BLaER1 treated with 17β-estradiol and CSF1 and Interleukin-3, amounts not matched to agents 10 nM and 100 nM (cell line): ENCODE measurements at regions not wholly inside any gene's neighbourhood (a gene's known extent, or its start where the extent isn't known, plus 50 kb on each side); places are given as distances from the start of the nearest gene placed in this dataset.
A peak's percentile ranks its signal among the peaks of the same experiment; 100 is the strongest.

Experiments
- H3K27ac ChIP-seq, 11 experiments: shearing (Covaris generic); formaldehyde crosslinking; 2 replicates each; pipeline ENCODE4 v1.8.1; 2022
- H3K27me3 ChIP-seq, 11 experiments: shearing (Covaris generic); formaldehyde crosslinking; 2 replicates each; pipeline ENCODE4 v1.8.1; 2022
- H3K36me3 ChIP-seq, 11 experiments: shearing (Covaris generic); formaldehyde crosslinking; 2 replicates each; pipeline ENCODE4 v1.8.1; 2022
- H3K4me1 ChIP-seq, 10 experiments: shearing (Covaris generic); formaldehyde crosslinking; 2 replicates each; pipeline ENCODE4 v1.8.1; 2022
- H3K4me2 ChIP-seq, 11 experiments: shearing (Covaris generic); formaldehyde crosslinking; 2 replicates each; pipeline ENCODE4 v1.8.1; 2022
- H3K4me3 ChIP-seq, 10 experiments: shearing (Covaris generic); formaldehyde crosslinking; 2 replicates each; pipeline ENCODE4 v1.8.1; 2022
- H3K9ac ChIP-seq, 11 experiments: shearing (Covaris generic); formaldehyde crosslinking; 2 replicates each; pipeline ENCODE4 v1.8.1; 2022
- H3K9me3 ChIP-seq, 11 experiments: shearing (Covaris generic); formaldehyde crosslinking; replicated peaks in 1 of 11; 2 replicates each; pipeline ENCODE4 v1.8.1; 2022
- H4K20me1 ChIP-seq, 11 experiments: shearing (Covaris generic); formaldehyde crosslinking; 2 replicates each; pipeline ENCODE4 v1.8.1; 2022
- Cebpa-rat ChIP-seq, 11 experiments: shearing (Covaris generic); IDR thresholded peaks; 2 replicates each; pipeline ENCODE4 v1.8.1; 2022

DNA sequence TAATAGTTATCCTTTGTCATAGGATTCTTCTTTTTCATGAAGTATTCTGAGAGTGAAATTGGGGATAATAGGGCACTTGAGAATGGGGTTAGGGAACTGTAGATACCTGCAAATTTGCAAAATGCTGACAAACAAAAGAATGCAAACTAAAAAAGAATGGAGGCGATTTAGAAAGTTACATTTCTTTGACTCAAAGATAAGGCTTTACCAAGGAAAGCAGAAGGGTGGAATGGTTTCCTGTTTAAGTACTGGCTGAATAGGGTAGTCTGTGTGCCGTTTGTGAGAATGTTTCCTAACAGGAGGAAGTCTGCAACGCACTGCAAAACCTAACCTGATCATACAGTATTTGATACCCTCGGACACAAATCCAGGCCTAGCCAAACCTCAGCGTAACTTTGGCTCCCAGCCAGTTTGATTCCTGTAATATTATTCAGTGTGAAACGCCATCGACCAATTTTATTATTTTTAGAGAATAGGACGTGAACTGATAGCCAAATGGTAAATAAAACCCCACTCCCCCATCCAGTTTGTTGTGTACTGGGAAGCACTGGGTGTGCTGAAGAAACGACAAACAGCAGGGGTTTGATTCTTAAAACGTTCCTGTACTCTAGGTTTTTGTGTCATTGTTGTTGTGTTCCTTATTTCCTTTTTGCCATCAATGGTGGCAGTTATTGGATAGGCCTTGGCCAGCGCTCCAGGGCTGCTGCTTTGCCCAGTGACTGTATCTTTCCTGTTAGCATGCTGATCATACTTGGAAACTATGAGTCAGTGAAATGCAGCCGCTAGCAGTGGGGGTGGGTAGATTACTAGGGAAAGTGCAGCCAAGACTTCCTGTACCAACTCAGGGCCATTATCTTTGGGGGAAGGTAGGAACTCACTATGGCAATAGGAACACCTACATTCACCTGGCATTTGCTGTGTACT, 148.0 kb upstream of the TBL1XR1 start:
- H3K36me3 ChIP-seq, result no peaks in the 10 kb centered on the region
- H4K20me1 ChIP-seq, result no peaks in the 10 kb centered on the region
- TF ChIP-seq Cebpa-rat (IDR thresholded peaks at IDR 0.05), result no peak
- H3K27me3 ChIP-seq, result no peaks in the 10 kb centered on the region
- H3K4me1 ChIP-seq, result peaks cover 16 to 100% (median 21%) of the 10 kb centered on the region in 10 experiments
- no peak overlapping the region for H3K4me3 ChIP-seq
- H3K9me3 ChIP-seq, result peaks cover 0 to 18% (median 8%) of the 10 kb centered on the region in 11 experiments; a peak in 7 of 22 replicates
- peak overlapping the region; percentile 3 to 77 (median 67); a peak in 19 of 22 replicates for H3K9ac ChIP-seq
- peak overlapping the region; percentile 45 to 95 (median 89); a peak in 21 of 22 replicates for H3K27ac ChIP-seq
- peak overlapping the region; percentile 35 to 79 (median 68) for H3K4me2 ChIP-seq

DNA sequence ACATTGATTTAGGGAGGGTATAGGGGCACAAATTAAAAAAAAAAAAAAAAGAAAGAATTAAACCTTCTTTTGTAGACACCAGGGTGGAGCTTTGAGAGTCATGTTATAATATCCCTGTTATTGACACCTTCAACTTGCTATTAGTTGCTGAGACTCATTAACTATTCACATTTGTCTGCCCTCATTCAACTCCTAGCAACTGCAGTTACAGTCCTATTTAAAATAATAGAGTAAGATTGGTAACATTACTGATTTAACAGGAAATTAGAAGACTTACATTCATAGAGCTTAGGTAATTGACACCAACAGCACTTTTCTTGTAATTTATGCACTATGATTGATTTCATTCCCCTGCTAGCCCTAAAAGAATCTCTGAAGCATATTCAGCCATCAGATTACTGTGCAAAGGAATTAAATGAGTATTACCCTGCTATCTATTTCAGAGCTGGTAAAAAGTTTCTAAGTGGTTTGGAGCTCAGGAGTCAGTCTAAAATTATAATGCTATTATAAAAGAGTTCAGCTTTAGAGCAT, 148.8 kb upstream of the TBL1XR1 start:
- H3K36me3 ChIP-seq, result no peaks in the 10 kb centered on the region
- H3K9ac ChIP-seq, result peak overlapping the region in 6 of 11 experiments; percentile 8 to 77 (median 68); a peak in 8 of 22 replicates
- H3K27me3 ChIP-seq, result no peaks in the 10 kb centered on the region
- H3K27ac ChIP-seq, result peak overlapping the region; percentile 45 to 95 (median 89); a peak in 21 of 22 replicates
- no peak overlapping the region for H3K4me3 ChIP-seq
- peak overlapping the region; percentile 35 to 79 (median 68) for H3K4me2 ChIP-seq
- no peaks in the 10 kb centered on the region for H4K20me1 ChIP-seq
- TF ChIP-seq Cebpa-rat (IDR thresholded peaks at IDR 0.05), result no peak
- peaks cover 16 to 100% (median 21%) of the 10 kb centered on the region in 10 experiments for H3K4me1 ChIP-seq
- H3K9me3 ChIP-seq, result peaks cover 0 to 17% (median 2%) of the 10 kb centered on the region in 11 experiments; a peak in 2 of 22 replicates

DNA sequence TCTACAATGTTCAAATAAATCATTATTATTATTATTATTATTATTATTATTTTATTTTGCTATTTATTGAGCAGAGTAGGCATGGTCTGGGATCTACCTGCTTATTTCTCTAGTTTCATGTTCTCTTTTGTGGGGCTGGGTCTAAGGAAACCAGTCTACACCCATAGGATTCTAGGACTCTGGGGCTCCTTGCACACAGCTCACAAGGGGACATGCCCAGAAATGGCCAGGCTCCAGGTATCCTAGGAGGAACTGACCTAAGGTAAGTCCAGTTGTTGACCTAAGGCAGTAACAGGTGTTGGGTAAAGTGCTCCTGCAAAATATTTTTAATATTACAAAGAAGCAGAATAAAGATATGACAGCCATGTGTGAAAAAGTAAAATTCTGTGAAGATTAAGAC, 149.6 kb upstream of the TBL1XR1 start:
- Histone ChIP-seq H3K9me3 (peaks cover 0 to 15% (median 0%) of the 10 kb centered on the region in 11 experiments; a peak in 2 of 22 replicates), H3K27ac (peak overlapping the region in 4 of 11 experiments; percentile 20 to 94 (median 72); a peak in 4 of 22 replicates), H3K4me2 (peak overlapping the region in 2 of 11 experiments; percentile 73; a peak in 3 of 22 replicates), H3K9ac (no peak overlapping the region), H3K27me3 (no peaks in the 10 kb centered on the region), H3K4me3 (no peak overlapping the region), H3K4me1 (peaks cover 16 to 100% (median 23%) of the 10 kb centered on the region in 10 experiments), H3K36me3 (no peaks in the 10 kb centered on the region), H4K20me1 (no peaks in the 10 kb centered on the region)
- no peak for TF ChIP-seq Cebpa-rat (IDR thresholded peaks at IDR 0.05)

DNA sequence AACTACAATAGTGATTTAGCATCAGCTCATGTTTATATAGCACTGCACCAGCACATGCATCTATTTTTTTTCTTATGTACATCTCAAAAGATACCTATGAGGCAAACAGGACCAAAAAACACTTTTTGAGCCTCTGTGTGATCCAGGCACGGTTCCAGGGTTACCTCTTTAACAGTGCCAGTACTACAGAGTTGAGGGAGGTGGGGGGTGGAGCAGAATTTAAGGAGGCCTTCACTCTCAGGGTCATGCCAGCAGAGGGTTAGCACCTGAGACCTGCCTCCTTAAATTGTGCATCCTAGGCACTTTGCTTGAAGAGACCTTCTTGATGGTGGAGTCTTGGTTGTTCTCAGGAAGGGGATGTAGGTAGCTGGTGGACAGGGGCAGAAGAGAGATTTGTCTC, 150.3 kb upstream of the TBL1XR1 start:
- H3K4me3 ChIP-seq, result no peak overlapping the region
- H3K27ac ChIP-seq, result peak overlapping the region in 3 of 11 experiments; percentile 2 to 53 (median 36); a peak in 3 of 22 replicates
- H4K20me1 ChIP-seq, result no peaks in the 10 kb centered on the region
- no peak for TF ChIP-seq Cebpa-rat (IDR thresholded peaks at IDR 0.05)
- H3K9ac ChIP-seq, result no peak overlapping the region
- H3K9me3 ChIP-seq, result peaks cover 0 to 14% (median 0%) of the 10 kb centered on the region in 11 experiments; a peak in 1 of 22 replicates
- peaks cover 16 to 100% (median 23%) of the 10 kb centered on the region in 10 experiments for H3K4me1 ChIP-seq
- H3K36me3 ChIP-seq, result no peaks in the 10 kb centered on the region
- no peaks in the 10 kb centered on the region for H3K27me3 ChIP-seq
- H3K4me2 ChIP-seq, result peak overlapping the region in 2 of 11 experiments; percentile 40 to 48; a peak in 4 of 22 replicates

DNA sequence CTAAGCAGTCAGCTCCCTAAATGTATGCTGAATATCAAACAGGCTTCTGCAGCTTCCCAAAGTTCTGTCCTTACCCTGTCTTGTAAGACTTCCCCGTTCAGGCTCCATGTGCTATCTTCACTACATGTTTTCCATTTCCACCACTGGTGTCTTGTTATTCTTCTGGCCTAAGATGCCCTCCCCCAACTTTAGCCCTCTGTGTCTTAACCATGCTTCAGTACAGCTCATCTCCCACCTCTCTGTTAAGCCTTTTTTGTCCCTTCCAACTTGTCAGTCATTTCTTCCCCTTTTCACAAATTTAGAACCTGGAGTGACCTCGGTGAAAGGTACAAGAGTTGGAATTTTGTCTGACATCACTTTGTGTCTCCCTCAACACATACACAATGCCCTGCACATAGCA, 151.7 kb upstream of the TBL1XR1 start:
- peak overlapping the region in 4 of 11 experiments; percentile 23 to 45 (median 33); a peak in 5 of 22 replicates for H3K27ac ChIP-seq
- TF ChIP-seq Cebpa-rat (IDR thresholded peaks at IDR 0.05), result no peak
- no peak overlapping the region for H3K4me3 ChIP-seq
- H3K4me2 ChIP-seq, result peak overlapping the region in 3 of 11 experiments; percentile 40 to 48 (median 43); a peak in 6 of 22 replicates
- H3K9me3 ChIP-seq, result peaks cover 0 to 14% (median 0%) of the 10 kb centered on the region in 11 experiments; a peak in 3 of 22 replicates
- H3K27me3 ChIP-seq, result no peaks in the 10 kb centered on the region
- no peak overlapping the region for H3K9ac ChIP-seq
- peaks cover 16 to 100% (median 23%) of the 10 kb centered on the region in 10 experiments for H3K4me1 ChIP-seq
- no peaks in the 10 kb centered on the region for H3K36me3 ChIP-seq
- H4K20me1 ChIP-seq, result no peaks in the 10 kb centered on the region

DNA sequence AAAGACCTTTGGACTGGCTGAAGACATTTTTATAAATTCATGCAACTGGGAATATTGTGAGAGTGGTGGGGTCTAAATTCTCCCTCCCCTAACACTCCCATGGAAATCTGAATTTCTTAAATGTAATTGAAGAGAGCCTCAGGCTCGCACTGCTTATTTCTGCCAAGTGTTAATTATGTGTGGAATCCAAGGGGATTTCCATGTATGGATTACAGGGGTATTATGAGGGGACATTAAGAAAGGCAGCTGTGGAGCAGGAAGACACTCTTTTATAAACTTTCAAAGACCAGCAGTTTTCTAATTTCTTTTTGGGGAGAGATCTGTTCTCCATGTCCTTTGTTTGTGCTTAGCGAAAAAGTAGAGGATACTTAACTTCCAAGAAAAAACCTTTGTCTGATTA, 152.1 kb upstream of the TBL1XR1 start:
- Histone ChIP-seq H3K9ac (no peak overlapping the region), H3K27me3 (no peaks in the 10 kb centered on the region), H3K9me3 (peaks cover 0 to 18% (median under 1%) of the 10 kb centered on the region in 11 experiments; a peak in 4 of 22 replicates), H3K36me3 (no peaks in the 10 kb centered on the region), H3K4me2 (peak overlapping the region in 3 of 11 experiments; percentile 40 to 48 (median 43); a peak in 5 of 22 replicates), H3K4me3 (no peak overlapping the region), H4K20me1 (no peaks in the 10 kb centered on the region), H3K4me1 (peaks cover 16 to 100% (median 22%) of the 10 kb centered on the region in 10 experiments), H3K27ac (peak overlapping the region in 4 of 11 experiments; percentile 23 to 45 (median 33); a peak in 4 of 22 replicates)
- TF ChIP-seq Cebpa-rat (IDR thresholded peaks at IDR 0.05), result no peak

DNA sequence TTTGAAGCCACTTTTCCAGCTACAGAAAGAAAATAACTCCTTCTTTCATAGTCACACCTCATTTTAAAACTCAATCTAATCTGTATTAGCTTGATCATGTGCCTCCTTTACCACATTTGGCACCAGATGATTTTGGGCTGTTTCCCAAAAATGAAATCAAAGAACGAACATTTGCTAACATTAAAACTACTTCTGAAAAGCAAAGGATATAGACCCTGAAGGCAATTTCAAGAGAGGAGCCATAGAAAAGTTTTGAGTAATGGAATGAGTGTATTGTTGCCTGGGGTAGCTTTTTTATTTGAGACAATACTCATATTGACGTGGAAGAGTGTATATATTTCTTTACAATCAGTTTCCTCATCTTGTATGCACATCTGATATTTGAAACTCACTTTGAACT, 152.8 kb upstream of the TBL1XR1 start:
- Histone ChIP-seq H3K4me2 (peak overlapping the region in 1 of 11 experiments; percentile 11; a peak in 1 of 22 replicates), H3K9me3 (peaks cover 0 to 22% (median 3%) of the 10 kb centered on the region in 11 experiments; a peak in 6 of 22 replicates), H3K27ac (no peak overlapping the region), H3K9ac (no peak overlapping the region), H3K4me3 (no peak overlapping the region), H3K36me3 (no peaks in the 10 kb centered on the region), H4K20me1 (no peaks in the 10 kb centered on the region), H3K4me1 (peaks cover 14 to 95% (median 18%) of the 10 kb centered on the region in 10 experiments), H3K27me3 (no peaks in the 10 kb centered on the region)
- TF ChIP-seq Cebpa-rat (IDR thresholded peaks at IDR 0.05), result no peak

DNA sequence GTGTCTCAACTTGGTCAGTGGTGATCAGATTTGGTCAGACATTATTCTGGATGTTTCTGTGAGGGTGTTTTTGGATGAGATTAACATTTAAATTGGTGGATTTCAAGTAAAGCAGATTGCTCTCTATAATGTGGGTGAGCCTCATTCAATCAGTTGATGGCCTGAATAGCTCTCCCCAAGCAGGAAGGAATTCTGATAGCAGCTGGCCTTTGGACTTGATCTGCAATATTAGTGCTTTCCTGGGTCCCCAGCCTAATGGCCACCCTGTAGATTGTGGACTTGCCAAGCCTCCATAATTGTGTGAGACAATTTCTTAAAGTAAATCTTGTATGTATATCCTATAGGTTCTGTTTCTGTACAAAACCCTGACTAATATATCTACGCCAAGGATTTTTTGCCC, 153.9 kb upstream of the TBL1XR1 start:
- Histone ChIP-seq H3K9me3 (peaks cover 0 to 22% (median 3%) of the 10 kb centered on the region in 11 experiments; a peak in 6 of 22 replicates), H3K4me3 (no peak overlapping the region), H3K4me2 (peak overlapping the region in 2 of 11 experiments; percentile 61 to 85; a peak in 4 of 22 replicates), H3K9ac (no peak overlapping the region), H4K20me1 (no peaks in the 10 kb centered on the region), H3K27me3 (no peaks in the 10 kb centered on the region), H3K36me3 (no peaks in the 10 kb centered on the region), H3K4me1 (peaks cover 8 to 92% (median 11%) of the 10 kb centered on the region in 10 experiments), H3K27ac (peak overlapping the region in 3 of 11 experiments; percentile 9 to 24 (median 9); a peak in 3 of 22 replicates)
- TF ChIP-seq Cebpa-rat (IDR thresholded peaks at IDR 0.05), result no peak
